ENCODE measurements at regions not wholly inside any gene's neighbourhood (a gene's known extent, or its start where the extent isn't known, plus 50 kb on each side); places are given as distances from the start of the nearest gene placed in this dataset.
"Not testable (repeated sequence)": the region's sequence is repeated elsewhere in the genome, so short reads cannot be mapped to it uniquely, and the experiment has no call there.

- intact Hi-C loops (cut with DNase I; ENCODE audit: low total_unique reads); DNase-seq (ENCODE audit: low spot score in 2 of 2); H3K4me3 ChIP-seq (ENCODE audit: low read depth, poor library complexity, severe bottlenecking): not testable (repeated sequence)
- 82 to 87% methylated on average over 6 of the region's 6 CpGs for WGBS, 2 donors
These were observed 61.3 kb downstream of the ZNF860 start for GRCh38 chr3:32042867-32043266.

DNA sequence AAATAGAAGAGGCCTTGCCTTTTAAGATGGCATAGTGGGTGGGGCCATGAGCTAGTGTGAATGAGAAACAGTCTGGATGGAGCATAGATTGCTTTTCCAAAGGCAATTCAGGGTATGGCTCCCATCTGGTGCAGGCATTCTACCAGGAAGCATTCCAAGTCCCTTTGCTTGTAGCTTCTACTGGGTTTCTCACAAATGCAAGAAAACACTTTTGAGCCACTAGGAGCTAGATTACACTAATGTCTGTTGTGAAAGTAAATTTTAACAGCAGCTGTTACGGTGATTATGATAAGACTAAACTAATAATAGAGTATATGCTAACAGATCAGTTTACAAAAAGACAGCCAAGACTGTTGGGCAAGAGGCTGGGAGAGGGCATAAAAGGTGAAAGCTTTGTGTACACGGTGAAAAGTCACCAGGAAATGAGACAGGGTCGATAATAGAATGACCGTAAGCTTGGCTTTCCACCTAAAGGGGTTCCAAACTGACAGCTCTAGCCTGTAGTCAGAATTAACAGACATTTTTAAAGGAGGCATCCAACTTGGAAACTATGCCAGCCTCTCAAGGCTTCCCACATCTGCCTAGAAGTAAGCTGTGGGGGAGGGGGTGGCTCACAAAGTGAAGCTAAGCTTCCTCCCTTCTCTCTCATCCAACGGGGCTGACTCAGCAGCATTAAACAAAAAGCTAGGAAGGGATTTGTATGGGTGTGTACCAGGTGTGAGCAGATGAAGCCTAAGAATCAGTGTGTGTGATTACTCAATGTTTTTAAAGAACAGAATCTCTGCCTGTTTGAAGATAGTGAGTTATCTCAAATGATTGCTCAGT is 61.1 kb upstream of the GPD1L start:
- WGBS, 2 donors: 16 to 18% methylated on average over 5 of the region's 5 CpGs
- H3K4me3 ChIP-seq (ENCODE audit: low read depth, poor library complexity, severe bottlenecking): no peak overlapping the region
- no peak for TF ChIP-seq POLR2A (IDR thresholded peaks at IDR 0.05)
- TF ChIP-seq, protein P1, sequence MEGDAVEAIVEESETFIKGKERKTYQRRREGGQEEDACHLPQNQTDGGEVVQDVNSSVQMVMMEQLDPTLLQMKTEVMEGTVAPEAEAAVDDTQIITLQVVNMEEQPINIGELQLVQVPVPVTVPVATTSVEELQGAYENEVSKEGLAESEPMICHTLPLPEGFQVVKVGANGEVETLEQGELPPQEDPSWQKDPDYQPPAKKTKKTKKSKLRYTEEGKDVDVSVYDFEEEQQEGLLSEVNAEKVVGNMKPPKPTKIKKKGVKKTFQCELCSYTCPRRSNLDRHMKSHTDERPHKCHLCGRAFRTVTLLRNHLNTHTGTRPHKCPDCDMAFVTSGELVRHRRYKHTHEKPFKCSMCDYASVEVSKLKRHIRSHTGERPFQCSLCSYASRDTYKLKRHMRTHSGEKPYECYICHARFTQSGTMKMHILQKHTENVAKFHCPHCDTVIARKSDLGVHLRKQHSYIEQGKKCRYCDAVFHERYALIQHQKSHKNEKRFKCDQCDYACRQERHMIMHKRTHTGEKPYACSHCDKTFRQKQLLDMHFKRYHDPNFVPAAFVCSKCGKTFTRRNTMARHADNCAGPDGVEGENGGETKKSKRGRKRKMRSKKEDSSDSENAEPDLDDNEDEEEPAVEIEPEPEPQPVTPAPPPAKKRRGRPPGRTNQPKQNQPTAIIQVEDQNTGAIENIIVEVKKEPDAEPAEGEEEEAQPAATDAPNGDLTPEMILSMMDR (IDR thresholded peaks at IDR 0.05): peak in 1 of 3 donors; percentile 26
- intact Hi-C loops (cut with DNase I; ENCODE audit: low total_unique reads): no loop called here
- DNase-seq (ENCODE audit: low spot score in 2 of 2): peak in 1 of 2 donors; percentile 26

- TF ChIP-seq, protein P1 (IDR thresholded peaks at IDR 0.05): no peak
- TF ChIP-seq POLR2A (IDR thresholded peaks at IDR 0.05): no peak
- DNase-seq (ENCODE audit: low spot score in 2 of 2): no peak
- 91 to 97% methylated on average over 1 of the region's 1 CpG for WGBS, 2 donors
- intact Hi-C loops (cut with DNase I; ENCODE audit: low total_unique reads): no loop called here
- H3K4me3 ChIP-seq (ENCODE audit: low read depth, poor library complexity, severe bottlenecking): no peak overlapping the region
These were observed 60.3 kb upstream of the GPD1L start for GRCh38 chr3:32046102-32046501.

GRCh38 chr3:32048487-32049182 is 57.8 kb upstream of the GPD1L start:
- TF ChIP-seq, protein P1 (IDR thresholded peaks at IDR 0.05): no peak
- no peak for TF ChIP-seq POLR2A (IDR thresholded peaks at IDR 0.05)
- intact Hi-C loops (cut with DNase I; ENCODE audit: low total_unique reads): no loop called here
- WGBS, 2 donors: 92 to 97% methylated on average over 4 of the region's 4 CpGs
- no peak for DNase-seq (ENCODE audit: low spot score in 2 of 2)
- H3K4me3 ChIP-seq (ENCODE audit: low read depth, poor library complexity, severe bottlenecking): no peak overlapping the region

DNA sequence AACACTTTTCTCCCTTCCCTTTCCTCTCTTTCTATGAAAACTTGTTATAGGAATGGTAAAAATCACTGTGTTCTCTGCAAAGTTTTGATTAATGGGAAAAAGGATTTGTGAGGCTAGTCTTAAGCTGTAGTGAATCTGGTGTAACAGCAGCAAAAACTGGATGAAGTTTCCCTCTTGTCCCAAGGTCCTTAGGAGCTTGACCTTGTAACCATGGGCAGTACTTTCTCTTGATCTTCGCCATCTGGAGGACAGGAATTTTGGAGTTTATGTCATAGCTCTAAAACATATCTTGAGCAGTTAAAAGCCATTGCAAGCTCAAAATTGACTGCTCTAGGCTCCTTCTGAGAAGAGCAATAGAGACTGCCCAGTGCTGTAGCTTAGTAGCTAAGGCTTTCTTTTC is 56.5 kb upstream of the GPD1L start:
- no peak for DNase-seq (ENCODE audit: low spot score in 2 of 2)
- WGBS, 2 donors: 88 to 91% methylated on average over 1 of the region's 1 CpG
- intact Hi-C loops (cut with DNase I; ENCODE audit: low total_unique reads): no loop called here
- H3K4me3 ChIP-seq (ENCODE audit: low read depth, poor library complexity, severe bottlenecking): no peak overlapping the region
- TF ChIP-seq, protein P1 (IDR thresholded peaks at IDR 0.05): no peak
- no peak for TF ChIP-seq POLR2A (IDR thresholded peaks at IDR 0.05)

DNA sequence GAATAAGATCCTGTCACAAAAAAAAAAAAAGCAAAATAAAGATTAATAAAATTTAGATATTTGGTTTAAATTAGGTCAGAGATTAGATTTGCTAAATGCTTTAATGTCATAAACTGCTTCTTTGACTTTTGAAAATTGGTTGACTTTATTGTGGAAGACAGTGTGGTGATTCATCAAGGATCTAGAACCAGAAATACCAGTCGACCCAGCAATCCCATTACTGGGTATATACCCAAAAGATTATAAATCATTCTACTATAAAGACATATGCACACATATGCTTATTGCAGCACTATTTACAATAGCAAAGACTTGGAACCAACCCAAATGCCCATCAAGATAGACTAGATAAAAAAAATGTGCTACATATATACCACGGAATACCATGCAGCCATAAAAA is 54.2 kb upstream of the GPD1L start:
- H3K4me3 ChIP-seq (ENCODE audit: low read depth, poor library complexity, severe bottlenecking); intact Hi-C loops (cut with DNase I; ENCODE audit: low total_unique reads); DNase-seq (ENCODE audit: low spot score in 2 of 2): not testable (repeated sequence)
- 8 to 41% methylated on average over 2 of the region's 2 CpGs for WGBS, 2 donors

DNA sequence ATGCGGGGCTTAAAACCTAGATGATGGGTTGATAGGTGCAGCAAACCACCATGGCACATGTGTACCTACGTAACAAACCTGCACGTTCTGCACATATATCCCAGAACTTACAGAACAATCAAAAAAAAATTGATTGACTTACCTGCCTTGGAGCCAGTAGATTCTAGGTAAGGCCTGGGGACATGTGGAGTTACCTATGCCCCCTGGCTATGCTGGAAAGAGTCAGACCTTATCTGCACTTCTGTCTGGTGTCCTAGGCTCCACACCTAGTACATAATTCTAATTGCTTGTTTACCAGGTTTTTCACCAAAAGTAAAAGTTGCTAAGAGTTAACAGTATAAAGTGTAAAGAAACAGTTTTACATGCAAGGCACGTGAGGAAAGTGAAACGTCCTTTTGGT is 53.6 kb upstream of the GPD1L start:
- H3K4me3 ChIP-seq (ENCODE audit: low read depth, poor library complexity, severe bottlenecking); intact Hi-C loops (cut with DNase I; ENCODE audit: low total_unique reads); DNase-seq (ENCODE audit: low spot score in 2 of 2): not testable (repeated sequence)
- WGBS, 2 donors: 68 to 77% methylated on average over 5 of the region's 5 CpGs

Data from lower leg skin (tissue), 4 donors.